Endothelial cell of umbilical vein (primary cell): ENCODE measurements at regions not wholly inside any gene's neighbourhood (a gene's known extent, or its start where the extent isn't known, plus 50 kb on each side); places are given as distances from the start of the nearest gene placed in this dataset.

Source experiments
- BruUV-seq: library from RNA; stranded (reverse); fragments of 400-500 nt; replicated peaks from 2 replicates; lab custom pipeline; 2021; lab: Mats Ljungman, UMichigan
- CTCF ChIA-PET: fragments of 300-600, 350-600 bp; sonication (Branson Sonifier 250); formaldehyde crosslinking; loops from one replicate; lab custom pipeline; 2021; ENCODE audit warnings: antibody characterized with exemption, inconsistent platforms; lab: Charles Lee
- POLR2A ChIA-PET: fragments of 300-600, 350-600 bp; sonication (Branson Sonifier 250); formaldehyde crosslinking; loops from one replicate; lab custom pipeline; 2021; ENCODE audit warnings: antibody characterized with exemption, inconsistent platforms; lab: Charles Lee
- DNase-seq: peaks from one replicate; pipeline ENCODE4 v3.0.0-alpha.2; 2011; ENCODE audit warnings: low read depth, low spot score
- FAIRE-seq: peaks from 2 replicates; lab custom pipeline; 2011; peaks lifted over from hg19 to GRCh38; lab: Jason Lieb, UNC
- H2AFZ ChIP-seq: 2 replicates; pipeline ENCODE4 v1.6.0; 2012; ENCODE audit warnings: low read depth, low read length, control low read depth, inconsistent platforms
- H3K27ac ChIP-seq: 2 replicates; pipeline ENCODE4 v1.5.1; 2011; ENCODE audit warnings: low read depth, mild to moderate bottlenecking, control low read depth, low read length, moderate library complexity; ENCODE audit not compliant: insufficient read depth
- H3K27me3 ChIP-seq, 2 experiments: 2 replicates each; pipeline versions ENCODE4 v1.6.0 to v1.6.1; 2011; ENCODE audit warnings: low read length in 2 of 2, mixed read lengths in 1 of 2; ENCODE audit not compliant: control insufficient read depth in 2 of 2, insufficient read depth in 2 of 2
- H3K36me3 ChIP-seq, 2 experiments: 2 replicates in 1 of 2; 3 replicates in 1 of 2; pipeline ENCODE4 v1.5.1; 2011; ENCODE audit warnings: low read length in 2 of 2, mild to moderate bottlenecking in 1 of 2, moderate library complexity in 1 of 2; ENCODE audit not compliant: control insufficient read depth in 2 of 2, insufficient read depth in 2 of 2; ENCODE audit errors: extremely low read depth in 1 of 2
- H3K4me1 ChIP-seq: 3 replicates; pipeline ENCODE4 v1.5.1; 2011; ENCODE audit warnings: mild to moderate bottlenecking, low read length; ENCODE audit not compliant: control insufficient read depth, insufficient read depth; ENCODE audit errors: extremely low read depth
- H3K4me2 ChIP-seq: 2 replicates; pipeline ENCODE4 v1.6.1; 2011; ENCODE audit warnings: low read length, control low read depth, mixed read lengths; ENCODE audit not compliant: insufficient read depth
- H3K4me3 ChIP-seq, 3 experiments: fragments of 200-600 bp in 1 of 3; sonication (generic), shearing (Covaris generic) in 1 of 3; replicated peaks in 1 of 3; 2 replicates each; pipeline ENCODE4 v1.5.1; 2011 to 2016; ENCODE audit warnings: control low read depth in 3 of 3, low read length in 3 of 3, mild to moderate bottlenecking in 2 of 3, inconsistent platforms in 1 of 3, low read depth in 1 of 3, moderate library complexity in 1 of 3; ENCODE audit not compliant: insufficient read depth in 1 of 3
- H3K79me2 ChIP-seq: 2 replicates; pipeline ENCODE4 v1.6.0; 2012; ENCODE audit warnings: low read length, inconsistent platforms; ENCODE audit not compliant: control insufficient read depth, insufficient read depth
- H3K9ac ChIP-seq: replicated peaks from 2 replicates; pipeline ENCODE3; 2011; ENCODE audit warnings: low read length, control low read depth; ENCODE audit not compliant: insufficient read depth; ENCODE audit errors: extremely low read depth
- H3K9me1 ChIP-seq: replicated peaks from 3 replicates; pipeline ENCODE4 v1.6.0; 2011; ENCODE audit warnings: mild to moderate bottlenecking, low read length; ENCODE audit not compliant: control insufficient read depth, insufficient read depth; ENCODE audit errors: extremely low read depth
- H3K9me3 ChIP-seq: replicated peaks from 2 replicates; pipeline ENCODE4 v1.5.1; 2012; ENCODE audit warnings: low read length, inconsistent platforms; ENCODE audit not compliant: control insufficient read depth, insufficient read depth
- H4K20me1 ChIP-seq: replicated peaks from 2 replicates; pipeline ENCODE3; 2011; ENCODE audit warnings: mild to moderate bottlenecking, low read length; ENCODE audit not compliant: control insufficient read depth, insufficient read depth; ENCODE audit errors: extremely low read depth
- CTCF ChIP-seq, 2 donors: IDR thresholded peaks; 1 replicate in 1 of 2; 2 replicates in 1 of 2; pipeline ENCODE4 v1.5.1; 2011; ENCODE audit warnings: low read length in 2 of 2, mild to moderate bottlenecking in 2 of 2, moderate library complexity in 2 of 2, control low read depth in 1 of 2, inconsistent platforms in 1 of 2, low read depth in 1 of 2; ENCODE audit not compliant: insufficient read depth in 1 of 2; ENCODE audit errors: extremely low read depth in 1 of 2
- FOS ChIP-seq: IDR thresholded peaks from 2 replicates; pipeline ENCODE4 v1.6.1; 2011; ENCODE audit warnings: mild to moderate bottlenecking, low read length, moderate library complexity, borderline replicate concordance; ENCODE audit not compliant: insufficient read depth
- GATA2 ChIP-seq: IDR thresholded peaks from 2 replicates; pipeline ENCODE4 v1.7.0; 2011; ENCODE audit warnings: low read depth, mild to moderate bottlenecking, moderate library complexity, mixed read lengths, low read length; ENCODE audit not compliant: insufficient read length, insufficient read depth
- JUN ChIP-seq: IDR thresholded peaks from 2 replicates; pipeline ENCODE4 v1.6.1; 2011; ENCODE audit warnings: borderline replicate concordance, low read depth; ENCODE audit not compliant: insufficient read length, insufficient read depth
- MAX ChIP-seq: IDR thresholded peaks from 2 replicates; pipeline ENCODE4 v1.6.1; 2011; ENCODE audit not compliant: insufficient read depth, insufficient read length
- POLR2A ChIP-seq: IDR thresholded peaks from 2 replicates; pipeline ENCODE4 v1.6.1; 2012; ENCODE audit warnings: low read depth, mild to moderate bottlenecking, control low read depth, low read length
- POLR2AphosphoS5 ChIP-seq: IDR thresholded peaks from 2 replicates; pipeline ENCODE4 v1.6.1; 2012; ENCODE audit warnings: low read depth, mild to moderate bottlenecking, control low read depth, low read length, moderate library complexity; ENCODE audit not compliant: insufficient read depth
- dilution Hi-C: fragments of 300-500 bp; cut with MboI; formaldehyde crosslinking; loops from one replicate; pipeline ENCODE4 v1.15.0; 2019; ENCODE audit warnings: low sequenced_read_pairs; ENCODE audit not compliant: extremely low pct_ligation_motif_present
- intact Hi-C: fragments of 100-400 bp; cut with micrococcal nuclease; formaldehyde crosslinking; loops from one replicate; pipeline ENCODE4 v1.10.0; 2022

GRCh38 chr6:147909640-147910039, 401.1 kb downstream of the SAMD5 start:
- H4K20me1 ChIP-seq, result no peaks in the 10 kb centered on the region
- POLR2A ChIA-PET, result no interaction called here
- H3K9me1 ChIP-seq, result no peaks in the 10 kb centered on the region
- no peaks in the 10 kb centered on the region for H3K36me3 ChIP-seq
- TF ChIP-seq GATA2 (no peak), POLR2A (no peak), JUN (no peak), MAX (no peak), FOS (no peak), CTCF (IDR thresholded peaks at IDR 0.05; ENCODE audit: extremely low read depth in 1 of 2, insufficient read depth in 1 of 2, low read depth in 1 of 2, low read length in 2 of 2) (no peak), POLR2AphosphoS5 (no peak)
- BruUV-seq, result no TSS peak
- H3K9me3 ChIP-seq, result no peaks in the 10 kb centered on the region
- H3K4me2 ChIP-seq, result no peak overlapping the region
- CTCF ChIA-PET, result no interaction called here
- no peaks in the 10 kb centered on the region for H3K79me2 ChIP-seq
- no peak overlapping the region for H3K27ac ChIP-seq
- dilution Hi-C loops, result no loop called here
- no peaks in the 10 kb centered on the region for H3K27me3 ChIP-seq
- H2AFZ ChIP-seq, result no peak overlapping the region
- no peak overlapping the region for H3K4me3 ChIP-seq
- H3K4me1 ChIP-seq, result no peaks in the 10 kb centered on the region
- no peak overlapping the region for H3K9ac ChIP-seq
- no peak for DNase-seq
- intact Hi-C loops, result no loop called here
- FAIRE-seq, result no peak
